ENCODE measurements at regions not wholly inside any gene's neighbourhood (a gene's known extent, or its start where the extent isn't known, plus 50 kb on each side); places are given as distances from the start of the nearest gene placed in this dataset.
"Not testable (repeated sequence)": the region's sequence is repeated elsewhere in the genome, so short reads cannot be mapped to it uniquely, and the experiment has no call there.

- Mint-ChIP-seq H3K27ac (no peak overlapping the region), H3K4me3 (no peak overlapping the region), H3K4me1 (peaks cover 24% of the 10 kb centered on the region), H3K36me3 (ENCODE audit: low read depth) (no peaks in the 10 kb centered on the region), H3K27me3 (ENCODE audit: insufficient read depth) (peaks cover 1% of the 10 kb centered on the region), H3K9me3 (no peaks in the 10 kb centered on the region)
- no peak overlapping the region for H3K27ac ChIP-seq (ENCODE audit: low read depth, low read length)
- no peaks in the 10 kb centered on the region for H3K27me3 ChIP-seq (ENCODE audit: control insufficient read depth, insufficient read depth, low read length, poor library complexity, severe bottlenecking)
- H3K36me3 ChIP-seq (ENCODE audit: control insufficient read depth, insufficient read depth, low read length) = no peaks in the 10 kb centered on the region
- TF ChIP-seq CTCF (conservative IDR thresholded peaks at IDR 0.05) = no peak
- peaks cover 6% of the 10 kb centered on the region for H3K9me3 ChIP-seq (ENCODE audit: control insufficient read depth, low read length)
- H3K4me1 ChIP-seq (ENCODE audit: control insufficient read depth, insufficient read depth, low read length) = peaks cover 11% of the 10 kb centered on the region
- H3K9ac ChIP-seq (ENCODE audit: extremely low read depth, low read length, poor library complexity, severe bottlenecking) = no peak overlapping the region
- no peak overlapping the region for H3K4me3 ChIP-seq (ENCODE audit: low read length)
- no peak for DNase-seq
Measured at GRCh38 chr5:152472083-152472482, 67.0 kb upstream of the NMUR2 start.

GRCh38 chr5:152474961-152475360 is 69.9 kb upstream of the NMUR2 start:
- 48 to 71% methylated on average over 1 of the region's 1 CpG for WGBS, 2 experiments (ENCODE audit: insufficient coverage in 1 of 2, insufficient read length in 1 of 2)
- H3K27me3 Mint-ChIP-seq (ENCODE audit: insufficient read depth) = peaks cover 1% of the 10 kb centered on the region
- H3K9me3 Mint-ChIP-seq = peaks cover 4% of the 10 kb centered on the region
- no peak for DNase-seq
- H3K9ac ChIP-seq (ENCODE audit: extremely low read depth, low read length, poor library complexity, severe bottlenecking) = no peak overlapping the region
- peaks cover 11% of the 10 kb centered on the region for H3K4me1 ChIP-seq (ENCODE audit: control insufficient read depth, insufficient read depth, low read length)
- H3K4me1 Mint-ChIP-seq = peaks cover 19% of the 10 kb centered on the region
- H3K4me3 ChIP-seq (ENCODE audit: low read length) = peak overlapping the region; percentile 16
- no peak overlapping the region for H3K27ac ChIP-seq (ENCODE audit: low read depth, low read length)
- no peak overlapping the region for H3K27ac Mint-ChIP-seq
- H3K36me3 ChIP-seq (ENCODE audit: control insufficient read depth, insufficient read depth, low read length) = no peaks in the 10 kb centered on the region
- no peaks in the 10 kb centered on the region for H3K27me3 ChIP-seq (ENCODE audit: control insufficient read depth, insufficient read depth, low read length, poor library complexity, severe bottlenecking)
- TF ChIP-seq CTCF (conservative IDR thresholded peaks at IDR 0.05) = no peak
- peaks cover 5% of the 10 kb centered on the region for H3K9me3 ChIP-seq (ENCODE audit: control insufficient read depth, low read length)
- no peaks in the 10 kb centered on the region for H3K36me3 Mint-ChIP-seq (ENCODE audit: low read depth)
- H3K4me3 Mint-ChIP-seq = no peak overlapping the region

GRCh38 chr5:152477536-152477935 is 72.5 kb upstream of the NMUR2 start:
- TF ChIP-seq CTCF (conservative IDR thresholded peaks at IDR 0.05) = no peak
- Histone ChIP-seq H3K9me3 (ENCODE audit: control insufficient read depth, low read length) (peaks cover 13% of the 10 kb centered on the region), H3K4me3 (ENCODE audit: low read length) (no peak overlapping the region), H3K27me3 (ENCODE audit: control insufficient read depth, insufficient read depth, low read length, poor library complexity, severe bottlenecking) (no peaks in the 10 kb centered on the region), H3K9ac (ENCODE audit: extremely low read depth, low read length, poor library complexity, severe bottlenecking) (no peak overlapping the region), H3K27ac (ENCODE audit: low read depth, low read length) (no peak overlapping the region), H3K4me1 (ENCODE audit: control insufficient read depth, insufficient read depth, low read length) (peaks cover 11% of the 10 kb centered on the region), H3K36me3 (ENCODE audit: control insufficient read depth, insufficient read depth, low read length) (no peaks in the 10 kb centered on the region)
- H3K36me3 Mint-ChIP-seq (ENCODE audit: low read depth) = peaks cover 4% of the 10 kb centered on the region
- H3K4me3 Mint-ChIP-seq = no peak overlapping the region
- no peak for DNase-seq
- peaks cover 19% of the 10 kb centered on the region for H3K4me1 Mint-ChIP-seq
- H3K9me3 Mint-ChIP-seq = peaks cover 23% of the 10 kb centered on the region
- WGBS, 2 experiments (ENCODE audit: insufficient coverage in 1 of 2, insufficient read length in 1 of 2) = 91 to 100% methylated on average over 1 to 2 of the region's 2 CpGs
- H3K27me3 Mint-ChIP-seq (ENCODE audit: insufficient read depth) = no peaks in the 10 kb centered on the region
- H3K27ac Mint-ChIP-seq = no peak overlapping the region

- 95 to 97% methylated on average over 7 to 35 of the region's 35 CpGs for WGBS, 2 experiments (ENCODE audit: insufficient coverage in 1 of 2, insufficient read length in 1 of 2)
- not testable (repeated sequence) for H3K4me1 Mint-ChIP-seq; H3K27me3 Mint-ChIP-seq (ENCODE audit: insufficient read depth); H3K27ac Mint-ChIP-seq; H3K9ac ChIP-seq (ENCODE audit: extremely low read depth, low read length, poor library complexity, severe bottlenecking); H3K27me3 ChIP-seq (ENCODE audit: control insufficient read depth, insufficient read depth, low read length, poor library complexity, severe bottlenecking); H3K36me3 ChIP-seq (ENCODE audit: control insufficient read depth, insufficient read depth, low read length); DNase-seq; H3K27ac ChIP-seq (ENCODE audit: low read depth, low read length); H3K4me3 ChIP-seq (ENCODE audit: low read length); H3K4me3 Mint-ChIP-seq; H3K4me1 ChIP-seq (ENCODE audit: control insufficient read depth, insufficient read depth, low read length); H3K36me3 Mint-ChIP-seq (ENCODE audit: low read depth)
- H3K9me3 Mint-ChIP-seq = peaks cover 23% of the 10 kb centered on the region
- H3K9me3 ChIP-seq (ENCODE audit: control insufficient read depth, low read length) = peaks cover 13% of the 10 kb centered on the region
Measured at GRCh38 chr5:152479866-152480265, 74.8 kb upstream of the NMUR2 start.

- H3K9me3 ChIP-seq (ENCODE audit: control insufficient read depth, low read length) = peaks cover 14% of the 10 kb centered on the region
- H3K27me3 Mint-ChIP-seq (ENCODE audit: insufficient read depth); H3K36me3 ChIP-seq (ENCODE audit: control insufficient read depth, insufficient read depth, low read length); H3K27ac Mint-ChIP-seq; H3K27ac ChIP-seq (ENCODE audit: low read depth, low read length); DNase-seq; H3K36me3 Mint-ChIP-seq (ENCODE audit: low read depth); H3K4me3 ChIP-seq (ENCODE audit: low read length); H3K9ac ChIP-seq (ENCODE audit: extremely low read depth, low read length, poor library complexity, severe bottlenecking); H3K4me1 Mint-ChIP-seq; H3K4me1 ChIP-seq (ENCODE audit: control insufficient read depth, insufficient read depth, low read length); H3K4me3 Mint-ChIP-seq; H3K27me3 ChIP-seq (ENCODE audit: control insufficient read depth, insufficient read depth, low read length, poor library complexity, severe bottlenecking): not testable (repeated sequence)
- H3K9me3 Mint-ChIP-seq = peaks cover 23% of the 10 kb centered on the region
- WGBS, 2 experiments (ENCODE audit: insufficient coverage in 1 of 2, insufficient read length in 1 of 2) = 88 to 95% methylated on average over 1 to 12 of the region's 12 CpGs
Measured at GRCh38 chr5:152480677-152481076, 75.6 kb upstream of the NMUR2 start.

Measured in endodermal cell (in vitro differentiated cells).